Astrocyte (in vitro differentiated cells and primary cell): ENCODE measurements at regions not wholly inside any gene's neighbourhood (a gene's known extent, or its start where the extent isn't known, plus 50 kb on each side); places are given as distances from the start of the nearest gene placed in this dataset.

ENCODE experiments used
- DNase-seq: peaks from one replicate; pipeline ENCODE4 v3.0.0-alpha.2; 2010; ENCODE audit warnings: low read depth
- FAIRE-seq: peaks from 2 replicates; lab custom pipeline; 2011; peaks lifted over from hg19 to GRCh38; lab: Jason Lieb, UNC
- H2AFZ ChIP-seq: 2 replicates; pipeline ENCODE4 v1.6.0; 2012; ENCODE audit warnings: low read depth, low read length, inconsistent platforms
- H3K27ac ChIP-seq: 2 replicates; pipeline ENCODE4 v1.5.1; 2011; ENCODE audit warnings: low read depth, low read length, inconsistent platforms
- H3K27me3 ChIP-seq: 2 replicates; pipeline ENCODE4 v1.6.0; 2011; ENCODE audit warnings: low read length, inconsistent platforms; ENCODE audit not compliant: insufficient read depth
- H3K36me3 ChIP-seq: 2 replicates; pipeline ENCODE4 v1.5.1; 2011; ENCODE audit warnings: low read length, inconsistent platforms; ENCODE audit not compliant: insufficient read depth
- H3K4me1 ChIP-seq: 2 replicates; pipeline ENCODE4 v1.5.1; 2011; ENCODE audit warnings: low read length, inconsistent platforms; ENCODE audit not compliant: insufficient read depth
- H3K4me2 ChIP-seq: 2 replicates; pipeline ENCODE4 v1.6.0; 2012; ENCODE audit warnings: low read length, inconsistent platforms
- H3K4me3 ChIP-seq: 2 replicates; pipeline ENCODE4 v1.5.1; 2011; ENCODE audit warnings: low read depth, mild to moderate bottlenecking, low read length, inconsistent platforms; ENCODE audit not compliant: insufficient read depth
- H3K79me2 ChIP-seq: 2 replicates; pipeline ENCODE4 v1.6.0; 2012; ENCODE audit warnings: mild to moderate bottlenecking, low read length, inconsistent platforms; ENCODE audit not compliant: insufficient read depth
- H3K9ac ChIP-seq: 2 replicates; pipeline ENCODE4 v1.6.0; 2012; ENCODE audit warnings: mild to moderate bottlenecking, low read length, inconsistent platforms
- H3K9me3 ChIP-seq: 2 replicates; pipeline ENCODE4 v1.5.1; 2012; ENCODE audit warnings: low read depth, mild to moderate bottlenecking, low read length, inconsistent platforms; ENCODE audit not compliant: insufficient read depth
- H4K20me1 ChIP-seq: 2 replicates; pipeline ENCODE4 v1.6.0; 2012; ENCODE audit warnings: low read length, inconsistent platforms; ENCODE audit not compliant: insufficient read depth
- H3K27ac Mint-ChIP-seq: one replicate; pipeline ENCODE4 v1.8.0; 2021; ENCODE audit warnings: mild to moderate bottlenecking, mixed read lengths; ENCODE audit not compliant: unreplicated experiment
- H3K27me3 Mint-ChIP-seq: one replicate; pipeline ENCODE4 v1.8.0; 2021; ENCODE audit warnings: low read depth, mixed read lengths; ENCODE audit not compliant: unreplicated experiment
- H3K36me3 Mint-ChIP-seq: one replicate; pipeline ENCODE4 v1.8.0; 2021; ENCODE audit warnings: low read depth, mixed read lengths; ENCODE audit not compliant: unreplicated experiment
- H3K4me1 Mint-ChIP-seq: one replicate; pipeline ENCODE4 v1.8.0; 2021; ENCODE audit warnings: low read depth, mixed read lengths; ENCODE audit not compliant: unreplicated experiment
- H3K4me3 Mint-ChIP-seq: one replicate; pipeline ENCODE4 v1.8.0; 2021; ENCODE audit warnings: mild to moderate bottlenecking, moderate library complexity, mixed read lengths; ENCODE audit not compliant: unreplicated experiment
- H3K9me3 Mint-ChIP-seq: one replicate; pipeline ENCODE4 v1.8.0; 2021; ENCODE audit warnings: mild to moderate bottlenecking, mixed read lengths; ENCODE audit not compliant: unreplicated experiment
- EZH2 ChIP-seq: IDR thresholded peaks from 2 replicates; pipeline ENCODE4 v1.6.1; 2012; ENCODE audit warnings: mild to moderate bottlenecking, low read length, inconsistent platforms; ENCODE audit not compliant: insufficient read depth
- TF ChIP-seq, protein P1 (sequence below): IDR thresholded peaks from 2 replicates; pipeline ENCODE4 v1.5.1; 2011; ENCODE audit warnings: low read depth, mild to moderate bottlenecking, inconsistent platforms, low read length, moderate library complexity; ENCODE audit not compliant: insufficient read depth

DNA sequence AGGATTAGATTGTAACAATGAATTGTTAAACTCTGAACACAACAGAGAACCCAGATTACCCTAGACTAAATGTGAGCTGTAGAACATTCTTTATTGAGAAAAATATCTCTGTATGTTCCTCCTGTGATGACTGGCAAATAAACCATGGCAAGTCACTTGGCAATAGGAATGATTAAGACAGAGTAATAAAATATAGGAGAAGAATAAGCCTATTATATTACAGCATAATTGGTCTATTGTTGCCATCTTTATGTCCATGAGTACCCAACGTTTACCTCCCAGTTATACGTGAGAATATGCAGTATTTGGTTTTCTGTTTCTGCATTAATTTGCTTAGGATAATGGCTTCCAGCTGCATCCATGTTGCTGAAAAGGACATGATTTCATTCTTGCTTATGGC, 211.2 kb upstream of the AVPR1A start:
- Mint-ChIP-seq H3K36me3 (no peaks in the 10 kb centered on the region), H3K9me3 (peaks cover 3% of the 10 kb centered on the region), H3K27ac (no peak overlapping the region), H3K27me3 (no peaks in the 10 kb centered on the region), H3K4me3 (no peak overlapping the region), H3K4me1 (peaks cover 5% of the 10 kb centered on the region)
- H3K4me1 ChIP-seq: no peaks in the 10 kb centered on the region
- no peaks in the 10 kb centered on the region for H3K27me3 ChIP-seq
- no peak overlapping the region for H3K27ac ChIP-seq
- no peak overlapping the region for H3K4me2 ChIP-seq
- H3K4me3 ChIP-seq: no peak overlapping the region
- DNase-seq (no peak), FAIRE-seq (no peak)
- H3K9me3 ChIP-seq: no peaks in the 10 kb centered on the region
- no peak overlapping the region for H3K9ac ChIP-seq
- TF ChIP-seq, protein P1, sequence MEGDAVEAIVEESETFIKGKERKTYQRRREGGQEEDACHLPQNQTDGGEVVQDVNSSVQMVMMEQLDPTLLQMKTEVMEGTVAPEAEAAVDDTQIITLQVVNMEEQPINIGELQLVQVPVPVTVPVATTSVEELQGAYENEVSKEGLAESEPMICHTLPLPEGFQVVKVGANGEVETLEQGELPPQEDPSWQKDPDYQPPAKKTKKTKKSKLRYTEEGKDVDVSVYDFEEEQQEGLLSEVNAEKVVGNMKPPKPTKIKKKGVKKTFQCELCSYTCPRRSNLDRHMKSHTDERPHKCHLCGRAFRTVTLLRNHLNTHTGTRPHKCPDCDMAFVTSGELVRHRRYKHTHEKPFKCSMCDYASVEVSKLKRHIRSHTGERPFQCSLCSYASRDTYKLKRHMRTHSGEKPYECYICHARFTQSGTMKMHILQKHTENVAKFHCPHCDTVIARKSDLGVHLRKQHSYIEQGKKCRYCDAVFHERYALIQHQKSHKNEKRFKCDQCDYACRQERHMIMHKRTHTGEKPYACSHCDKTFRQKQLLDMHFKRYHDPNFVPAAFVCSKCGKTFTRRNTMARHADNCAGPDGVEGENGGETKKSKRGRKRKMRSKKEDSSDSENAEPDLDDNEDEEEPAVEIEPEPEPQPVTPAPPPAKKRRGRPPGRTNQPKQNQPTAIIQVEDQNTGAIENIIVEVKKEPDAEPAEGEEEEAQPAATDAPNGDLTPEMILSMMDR: no peak
- no peak for TF ChIP-seq EZH2
- H3K36me3 ChIP-seq: no peaks in the 10 kb centered on the region
- H4K20me1 ChIP-seq: no peaks in the 10 kb centered on the region
- H3K79me2 ChIP-seq: no peaks in the 10 kb centered on the region
- no peak overlapping the region for H2AFZ ChIP-seq

DNA sequence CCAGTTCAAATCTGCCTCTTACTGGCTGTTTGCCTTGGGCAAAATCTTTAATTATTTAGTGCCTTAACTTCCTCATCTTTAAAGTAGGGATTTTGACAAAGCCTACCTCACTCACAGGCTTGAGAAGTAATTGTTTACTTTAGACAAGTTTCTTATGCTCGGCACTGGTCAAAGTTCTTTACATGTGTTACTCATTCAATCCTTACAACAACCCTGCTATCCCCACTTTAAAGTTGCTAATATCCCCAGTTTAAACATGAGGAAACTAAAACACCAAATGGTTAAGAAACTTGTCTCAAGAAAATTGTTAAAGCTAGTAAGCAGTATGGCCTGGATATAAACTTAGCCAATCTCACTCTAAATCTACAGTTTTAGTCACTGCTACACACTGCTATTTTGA, 204.0 kb upstream of the AVPR1A start:
- Histone ChIP-seq H2AFZ (no peak overlapping the region), H4K20me1 (no peaks in the 10 kb centered on the region), H3K4me2 (no peak overlapping the region), H3K79me2 (no peaks in the 10 kb centered on the region), H3K36me3 (no peaks in the 10 kb centered on the region), H3K9ac (no peak overlapping the region), H3K4me3 (no peak overlapping the region), H3K27me3 (no peaks in the 10 kb centered on the region), H3K4me1 (no peaks in the 10 kb centered on the region), H3K27ac (no peak overlapping the region), H3K9me3 (no peaks in the 10 kb centered on the region)
- no peaks in the 10 kb centered on the region for H3K36me3 Mint-ChIP-seq
- FAIRE-seq (no peak), DNase-seq (no peak)
- H3K4me3 Mint-ChIP-seq: no peak overlapping the region
- no peaks in the 10 kb centered on the region for H3K4me1 Mint-ChIP-seq
- H3K27ac Mint-ChIP-seq: no peak overlapping the region
- H3K9me3 Mint-ChIP-seq: no peaks in the 10 kb centered on the region
- no peaks in the 10 kb centered on the region for H3K27me3 Mint-ChIP-seq
- TF ChIP-seq, protein P1: no peak
- TF ChIP-seq EZH2: no peak

DNA sequence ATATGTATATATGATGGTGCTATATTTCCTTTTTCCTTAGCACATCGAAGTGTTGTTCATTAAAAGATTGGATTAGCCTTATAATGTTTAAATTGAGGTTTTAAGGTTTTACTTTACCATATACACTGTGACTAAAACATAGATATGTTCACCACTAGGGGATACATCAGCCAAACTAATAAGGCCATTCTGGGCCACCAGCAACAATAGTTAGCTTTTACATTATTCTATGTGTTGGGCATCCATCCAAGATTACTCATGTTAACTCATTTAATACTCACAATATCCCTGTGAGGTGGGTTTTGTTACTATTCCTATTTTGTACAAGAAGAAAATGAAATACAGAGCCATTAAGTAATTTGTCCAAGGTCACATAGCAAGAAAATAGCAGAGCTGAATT, 202.6 kb upstream of the AVPR1A start:
- H3K27ac ChIP-seq: no peak overlapping the region
- Mint-ChIP-seq H3K4me1 (no peaks in the 10 kb centered on the region), H3K27me3 (no peaks in the 10 kb centered on the region), H3K36me3 (no peaks in the 10 kb centered on the region), H3K9me3 (no peaks in the 10 kb centered on the region), H3K27ac (no peak overlapping the region), H3K4me3 (no peak overlapping the region)
- no peak overlapping the region for H3K9ac ChIP-seq
- TF ChIP-seq, protein P1: peak; percentile 31
- no peak for TF ChIP-seq EZH2
- H4K20me1 ChIP-seq: no peaks in the 10 kb centered on the region
- H2AFZ ChIP-seq: no peak overlapping the region
- H3K27me3 ChIP-seq: no peaks in the 10 kb centered on the region
- no peaks in the 10 kb centered on the region for H3K9me3 ChIP-seq
- H3K4me3 ChIP-seq: no peak overlapping the region
- H3K36me3 ChIP-seq: no peaks in the 10 kb centered on the region
- FAIRE-seq: no peak
- H3K4me1 ChIP-seq: no peaks in the 10 kb centered on the region
- peak; percentile 10 for DNase-seq
- H3K4me2 ChIP-seq: no peak overlapping the region
- H3K79me2 ChIP-seq: no peaks in the 10 kb centered on the region
